Body of pancreas (tissue), 4 donors: ENCODE measurements at regions not wholly inside any gene's neighbourhood (a gene's known extent, or its start where the extent isn't known, plus 50 kb on each side); places are given as distances from the start of the nearest gene placed in this dataset.
"Not testable (repeated sequence)": the region's sequence is repeated elsewhere in the genome, so short reads cannot be mapped to it uniquely, and the experiment has no call there.

Source experiments
- ATAC-seq: fragments of 150-250 bp; one replicate; pipeline ENCODE4 v1.9.1; 2016
- DNase-seq, 4 donors: peaks; one replicate each; pipeline ENCODE4 v3.0.0-alpha.2; 2019
- H3K27ac ChIP-seq, 4 donors: fragments of 200-600 bp; sonication (generic); 1 replicate in 3 of 4; 2 replicates in 1 of 4; pipeline versions ENCODE4 v1.5.1 to v1.6.1; 2016 to 2019; ENCODE audit warnings: mild to moderate bottlenecking in 1 of 4, mixed read lengths in 1 of 4, moderate library complexity in 1 of 4
- H3K27me3 ChIP-seq, 2 donors: fragments of 200-600 bp; sonication (generic); one replicate each; pipeline ENCODE4 v1.6.0; 2016; ENCODE audit warnings: mild to moderate bottlenecking in 1 of 2
- H3K36me3 ChIP-seq, 2 donors: fragments of 200-600 bp; sonication (generic); replicated peaks in 1 of 2; 2 replicates each; pipeline ENCODE4 v1.5.1; 2016; ENCODE audit warnings: low read depth in 2 of 2; ENCODE audit not compliant: insufficient read depth in 1 of 2
- H3K4me1 ChIP-seq: fragments of 200-600 bp; sonication (generic); one replicate; pipeline ENCODE4 v1.6.0; 2016
- H3K4me3 ChIP-seq, 2 donors: fragments of 200-600 bp; sonication (generic); 1 replicate in 1 of 2; 2 replicates in 1 of 2; pipeline ENCODE4 v1.5.1; 2016 to 2019
- H3K9me3 ChIP-seq, 3 donors: fragments of 200-600 bp; sonication (generic); 1 replicate in 2 of 3; 2 replicates in 1 of 3; pipeline ENCODE4 v1.5.1; 2016
- POLR2A ChIP-seq, 3 donors: fragments of 450-650 bp; IDR thresholded peaks; one replicate each; pipeline ENCODE4 v1.6.1; 2016; ENCODE audit warnings: antibody characterized with exemption in 3 of 3, mild to moderate bottlenecking in 2 of 3
- WGBS, 2 donors: methylation state at CpG; one replicate each; pipeline ENCODE4 v1.1.5; 2017; 5-methylcytosine and 5-hydroxymethylcytosine counted together
- intact Hi-C: fragments of 100-400 bp; cut with DNase I; formaldehyde crosslinking; loops from one replicate; pipeline ENCODE4 v1.15.1; 2023
- TF ChIP-seq, protein P1 (sequence below), 7 experiments: fragments of 450-650 bp in 4 of 7; fragments of 200-600 bp in 3 of 7; sonication (generic) in 3 of 7; IDR thresholded peaks; one replicate each; pipeline ENCODE4 v1.5.1; 2016 to 2019; ENCODE audit warnings: antibody characterized with exemption in 7 of 7

- peaks cover 0 to 15% (median 0%) of the 10 kb centered on the region in 3 donors for H3K9me3 ChIP-seq
- H3K4me3 ChIP-seq, DNase-seq, ATAC-seq, H3K27ac ChIP-seq, H3K4me1 ChIP-seq, intact Hi-C loops, H3K27me3 ChIP-seq, H3K36me3 ChIP-seq: not testable (repeated sequence)
- WGBS, 2 donors: 86 to 95% methylated on average over 3 of the region's 3 CpGs
These were observed 283.4 kb upstream of the MTPN start for GRCh38 chr7:136260591-136260990.

GRCh38 chr7:136259074-136259473, 281.9 kb upstream of the MTPN start:
- H3K4me3 ChIP-seq: no peak overlapping the region
- H3K27ac ChIP-seq: no peak overlapping the region
- WGBS, 2 donors: 65 to 74% methylated on average over 4 of the region's 4 CpGs
- intact Hi-C loops: no loop called here
- H3K36me3 ChIP-seq: no peaks in the 10 kb centered on the region
- no peaks in the 10 kb centered on the region for H3K4me1 ChIP-seq
- TF ChIP-seq, protein P1, sequence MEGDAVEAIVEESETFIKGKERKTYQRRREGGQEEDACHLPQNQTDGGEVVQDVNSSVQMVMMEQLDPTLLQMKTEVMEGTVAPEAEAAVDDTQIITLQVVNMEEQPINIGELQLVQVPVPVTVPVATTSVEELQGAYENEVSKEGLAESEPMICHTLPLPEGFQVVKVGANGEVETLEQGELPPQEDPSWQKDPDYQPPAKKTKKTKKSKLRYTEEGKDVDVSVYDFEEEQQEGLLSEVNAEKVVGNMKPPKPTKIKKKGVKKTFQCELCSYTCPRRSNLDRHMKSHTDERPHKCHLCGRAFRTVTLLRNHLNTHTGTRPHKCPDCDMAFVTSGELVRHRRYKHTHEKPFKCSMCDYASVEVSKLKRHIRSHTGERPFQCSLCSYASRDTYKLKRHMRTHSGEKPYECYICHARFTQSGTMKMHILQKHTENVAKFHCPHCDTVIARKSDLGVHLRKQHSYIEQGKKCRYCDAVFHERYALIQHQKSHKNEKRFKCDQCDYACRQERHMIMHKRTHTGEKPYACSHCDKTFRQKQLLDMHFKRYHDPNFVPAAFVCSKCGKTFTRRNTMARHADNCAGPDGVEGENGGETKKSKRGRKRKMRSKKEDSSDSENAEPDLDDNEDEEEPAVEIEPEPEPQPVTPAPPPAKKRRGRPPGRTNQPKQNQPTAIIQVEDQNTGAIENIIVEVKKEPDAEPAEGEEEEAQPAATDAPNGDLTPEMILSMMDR (IDR thresholded peaks at IDR 0.05): no peak
- TF ChIP-seq POLR2A (IDR thresholded peaks at IDR 0.05): no peak
- H3K9me3 ChIP-seq: peaks cover 0 to 13% (median 0%) of the 10 kb centered on the region in 3 donors
- no peaks in the 10 kb centered on the region for H3K27me3 ChIP-seq
- ATAC-seq (no peak), DNase-seq (no peak)

GRCh38 chr7:136256491-136256890, 279.3 kb upstream of the MTPN start:
- intact Hi-C loops: no loop called here
- Histone ChIP-seq H3K27ac (no peak overlapping the region), H3K4me1 (no peaks in the 10 kb centered on the region), H3K36me3 (no peaks in the 10 kb centered on the region), H3K27me3 (no peaks in the 10 kb centered on the region), H3K9me3 (peaks cover 0 to 12% (median 0%) of the 10 kb centered on the region in 3 donors), H3K4me3 (no peak overlapping the region)
- no peak for TF ChIP-seq POLR2A (IDR thresholded peaks at IDR 0.05)
- TF ChIP-seq, protein P1 (IDR thresholded peaks at IDR 0.05): no peak
- no peak for DNase-seq
- 67 to 73% methylated on average over 3 of the region's 3 CpGs for WGBS, 2 donors
- no peak for ATAC-seq

- Histone ChIP-seq H3K4me3 (no peak overlapping the region), H3K4me1 (no peaks in the 10 kb centered on the region), H3K36me3 (no peaks in the 10 kb centered on the region), H3K9me3 (peaks cover 0 to 5% (median 0%) of the 10 kb centered on the region in 3 donors), H3K27ac (no peak overlapping the region), H3K27me3 (no peaks in the 10 kb centered on the region)
- WGBS, 2 donors: 65 to 67% methylated on average over 6 of the region's 6 CpGs
- ATAC-seq: no peak
- no peak for DNase-seq
- intact Hi-C loops: no loop called here
- TF ChIP-seq, protein P1 (IDR thresholded peaks at IDR 0.05): no peak
- no peak for TF ChIP-seq POLR2A (IDR thresholded peaks at IDR 0.05)
These were observed 277.0 kb upstream of the MTPN start for GRCh38 chr7:136254148-136254547.

GRCh38 chr7:136251826-136252225, 274.7 kb upstream of the MTPN start:
- intact Hi-C loops: no loop called here
- DNase-seq: no peak
- Histone ChIP-seq H3K4me1 (no peaks in the 10 kb centered on the region), H3K4me3 (no peak overlapping the region), H3K36me3 (no peaks in the 10 kb centered on the region), H3K27ac (no peak overlapping the region), H3K9me3 (peaks cover 0 to 5% (median 0%) of the 10 kb centered on the region in 3 donors), H3K27me3 (no peaks in the 10 kb centered on the region)
- 60 to 73% methylated on average over 3 of the region's 3 CpGs for WGBS, 2 donors
- TF ChIP-seq, protein P1 (IDR thresholded peaks at IDR 0.05): no peak
- no peak for TF ChIP-seq POLR2A (IDR thresholded peaks at IDR 0.05)
- ATAC-seq: no peak
